T-helper 1 cell treated with Interleukin-12 subunit alpha and Interleukin-12 subunit beta and Interleukin-4 antibody, amounts not matched to agents 30 μg/mL and 1 μg/mL, for 36 hours (primary cell): ENCODE measurements at regions not wholly inside any gene's neighbourhood (a gene's known extent, or its start where the extent isn't known, plus 50 kb on each side); places are given as distances from the start of the nearest gene placed in this dataset.

Source experiments
- H3K27ac Mint-ChIP-seq: one replicate; pipeline ENCODE4 v1.8.0; 2021; ENCODE audit warnings: mild to moderate bottlenecking, mixed read lengths
- H3K27me3 Mint-ChIP-seq: one replicate; pipeline ENCODE4 v1.8.0; 2021; ENCODE audit warnings: low read depth, mixed read lengths
- H3K36me3 Mint-ChIP-seq: one replicate; pipeline ENCODE4 v1.8.0; 2021; ENCODE audit warnings: low read depth, mixed read lengths
- H3K4me1 Mint-ChIP-seq: one replicate; pipeline ENCODE4 v1.8.0; 2021; ENCODE audit warnings: low read depth, mixed read lengths
- H3K4me3 Mint-ChIP-seq: one replicate; pipeline ENCODE4 v1.8.0; 2021; ENCODE audit warnings: mild to moderate bottlenecking, moderate library complexity, mixed read lengths
- H3K9me3 Mint-ChIP-seq: one replicate; pipeline ENCODE4 v1.8.0; 2021; ENCODE audit warnings: mixed read lengths

- H3K36me3 Mint-ChIP-seq = no peaks in the 10 kb centered on the region
- H3K4me3 Mint-ChIP-seq = no peak overlapping the region
- no peaks in the 10 kb centered on the region for H3K9me3 Mint-ChIP-seq
- no peak overlapping the region for H3K27ac Mint-ChIP-seq
- H3K4me1 Mint-ChIP-seq = no peaks in the 10 kb centered on the region
- H3K27me3 Mint-ChIP-seq = peaks cover 14% of the 10 kb centered on the region
These were observed 270.6 kb upstream of the UMPS start for GRCh38 chr3:124459678-124460077.

- Mint-ChIP-seq H3K27me3 (peaks cover 18% of the 10 kb centered on the region), H3K9me3 (no peaks in the 10 kb centered on the region), H3K4me3 (no peak overlapping the region), H3K27ac (no peak overlapping the region), H3K36me3 (no peaks in the 10 kb centered on the region), H3K4me1 (no peaks in the 10 kb centered on the region)
These were observed 269.1 kb upstream of the UMPS start for GRCh38 chr3:124461126-124461525.

GRCh38 chr3:124461838-124462632 lies 268.2 kb upstream of the UMPS start:
- Mint-ChIP-seq H3K4me3 (no peak overlapping the region), H3K27me3 (peaks cover 18% of the 10 kb centered on the region), H3K4me1 (no peaks in the 10 kb centered on the region), H3K27ac (no peak overlapping the region), H3K36me3 (no peaks in the 10 kb centered on the region), H3K9me3 (no peaks in the 10 kb centered on the region)

GRCh38 chr3:124463234-124463633 lies 267.0 kb upstream of the UMPS start:
- Mint-ChIP-seq H3K27ac (no peak overlapping the region), H3K27me3 (peaks cover 20% of the 10 kb centered on the region), H3K36me3 (no peaks in the 10 kb centered on the region), H3K4me3 (no peak overlapping the region), H3K9me3 (no peaks in the 10 kb centered on the region), H3K4me1 (no peaks in the 10 kb centered on the region)

GRCh38 chr3:124467980-124468902 lies 262.0 kb upstream of the UMPS start:
- Mint-ChIP-seq H3K4me1 (no peaks in the 10 kb centered on the region), H3K27me3 (peaks cover 19% of the 10 kb centered on the region), H3K4me3 (no peak overlapping the region), H3K36me3 (no peaks in the 10 kb centered on the region), H3K27ac (no peak overlapping the region), H3K9me3 (no peaks in the 10 kb centered on the region)

- peaks cover 19% of the 10 kb centered on the region for H3K27me3 Mint-ChIP-seq
- H3K36me3 Mint-ChIP-seq = no peaks in the 10 kb centered on the region
- no peak overlapping the region for H3K27ac Mint-ChIP-seq
- no peak overlapping the region for H3K4me3 Mint-ChIP-seq
- no peaks in the 10 kb centered on the region for H3K4me1 Mint-ChIP-seq
- H3K9me3 Mint-ChIP-seq = no peaks in the 10 kb centered on the region
These were observed 260.7 kb upstream of the UMPS start for GRCh38 chr3:124469555-124469954.

GRCh38 chr3:124478830-124479229 lies 251.4 kb upstream of the UMPS start:
- H3K4me1 Mint-ChIP-seq = no peaks in the 10 kb centered on the region
- H3K27ac Mint-ChIP-seq = no peak overlapping the region
- H3K9me3 Mint-ChIP-seq = no peaks in the 10 kb centered on the region
- no peak overlapping the region for H3K4me3 Mint-ChIP-seq
- H3K36me3 Mint-ChIP-seq = no peaks in the 10 kb centered on the region
- peaks cover 13% of the 10 kb centered on the region for H3K27me3 Mint-ChIP-seq

- Mint-ChIP-seq H3K4me3 (no peak overlapping the region), H3K9me3 (no peaks in the 10 kb centered on the region), H3K27me3 (peaks cover 14% of the 10 kb centered on the region), H3K36me3 (no peaks in the 10 kb centered on the region), H3K4me1 (no peaks in the 10 kb centered on the region), H3K27ac (no peak overlapping the region)
These were observed 246.3 kb upstream of the UMPS start for GRCh38 chr3:124483915-124484470.

- Mint-ChIP-seq H3K9me3 (no peaks in the 10 kb centered on the region), H3K36me3 (no peaks in the 10 kb centered on the region), H3K4me1 (peaks cover 4% of the 10 kb centered on the region), H3K27ac (no peak overlapping the region), H3K27me3 (peaks cover 13% of the 10 kb centered on the region), H3K4me3 (no peak overlapping the region)
These were observed 243.9 kb upstream of the UMPS start for GRCh38 chr3:124486324-124486723.

- Mint-ChIP-seq H3K4me3 (no peak overlapping the region), H3K27ac (no peak overlapping the region), H3K36me3 (no peaks in the 10 kb centered on the region), H3K9me3 (no peaks in the 10 kb centered on the region), H3K4me1 (peaks cover 7% of the 10 kb centered on the region), H3K27me3 (peaks cover 5% of the 10 kb centered on the region)
These were observed 240.7 kb upstream of the UMPS start for GRCh38 chr3:124489506-124489905.

- Mint-ChIP-seq H3K4me3 (no peak overlapping the region), H3K36me3 (no peaks in the 10 kb centered on the region), H3K27ac (no peak overlapping the region), H3K4me1 (peaks cover 7% of the 10 kb centered on the region), H3K9me3 (no peaks in the 10 kb centered on the region), H3K27me3 (peaks cover 5% of the 10 kb centered on the region)
These were observed 239.2 kb upstream of the UMPS start for GRCh38 chr3:124491098-124491497.

GRCh38 chr3:124491875-124492274 lies 238.4 kb upstream of the UMPS start:
- no peaks in the 10 kb centered on the region for H3K9me3 Mint-ChIP-seq
- H3K36me3 Mint-ChIP-seq = no peaks in the 10 kb centered on the region
- H3K27me3 Mint-ChIP-seq = peaks cover 5% of the 10 kb centered on the region
- peak overlapping the region; percentile 31 for H3K27ac Mint-ChIP-seq
- H3K4me1 Mint-ChIP-seq = peaks cover 7% of the 10 kb centered on the region
- H3K4me3 Mint-ChIP-seq = no peak overlapping the region

GRCh38 chr3:124492824-124493223 lies 237.4 kb upstream of the UMPS start:
- Mint-ChIP-seq H3K9me3 (no peaks in the 10 kb centered on the region), H3K27me3 (peaks cover 5% of the 10 kb centered on the region), H3K36me3 (no peaks in the 10 kb centered on the region), H3K4me1 (peaks cover 7% of the 10 kb centered on the region), H3K27ac (no peak overlapping the region), H3K4me3 (no peak overlapping the region)

- no peak overlapping the region for H3K4me3 Mint-ChIP-seq
- no peak overlapping the region for H3K27ac Mint-ChIP-seq
- H3K9me3 Mint-ChIP-seq = no peaks in the 10 kb centered on the region
- peaks cover 15% of the 10 kb centered on the region for H3K27me3 Mint-ChIP-seq
- H3K36me3 Mint-ChIP-seq = no peaks in the 10 kb centered on the region
- peaks cover 5% of the 10 kb centered on the region for H3K4me1 Mint-ChIP-seq
These were observed 234.2 kb upstream of the UMPS start for GRCh38 chr3:124496061-124496460.

- no peak overlapping the region for H3K4me3 Mint-ChIP-seq
- no peaks in the 10 kb centered on the region for H3K36me3 Mint-ChIP-seq
- H3K27ac Mint-ChIP-seq = no peak overlapping the region
- no peaks in the 10 kb centered on the region for H3K4me1 Mint-ChIP-seq
- H3K27me3 Mint-ChIP-seq = peaks cover 22% of the 10 kb centered on the region
- H3K9me3 Mint-ChIP-seq = no peaks in the 10 kb centered on the region
These were observed 232.8 kb upstream of the UMPS start for GRCh38 chr3:124497487-124497886.
